Inflammatory macrophage treated with lipopolysaccharide for 1 hour (primary cell): ENCODE measurements at regions not wholly inside any gene's neighbourhood (a gene's known extent, or its start where the extent isn't known, plus 50 kb on each side); places are given as distances from the start of the nearest gene placed in this dataset.
"Not testable (repeated sequence)": the region's sequence is repeated elsewhere in the genome, so short reads cannot be mapped to it uniquely, and the experiment has no call there.

ENCODE experiments used
- DNase-seq, 2 donors: peaks; one replicate each; pipeline ENCODE4 v3.0.0-alpha.2; 2020 to 2022

- no peak for DNase-seq
These were observed 105.2 kb upstream of the AMZ2 start for GRCh38 chr17:68142595-68142994.

- DNase-seq, result no peak
These were observed 104.4 kb upstream of the AMZ2 start for GRCh38 chr17:68143425-68143824.

GRCh38 chr17:68145088-68145487, 102.8 kb upstream of the AMZ2 start:
- DNase-seq, result no peak

- no peak for DNase-seq
These were observed 98.9 kb upstream of the AMZ2 start for GRCh38 chr17:68148936-68149335.

GRCh38 chr17:68152161-68152571, 95.7 kb upstream of the AMZ2 start:
- no peak for DNase-seq

- DNase-seq, result no peak
These were observed 92.2 kb upstream of the AMZ2 start for GRCh38 chr17:68155692-68156091.

- DNase-seq, result no peak
These were observed 86.0 kb upstream of the AMZ2 start for GRCh38 chr17:68161644-68162428.

GRCh38 chr17:68168273-68169164, 79.3 kb upstream of the AMZ2 start:
- not testable (repeated sequence) for DNase-seq

- DNase-seq, result not testable (repeated sequence)
These were observed 78.5 kb upstream of the AMZ2 start for GRCh38 chr17:68169165-68169821.

GRCh38 chr17:68169840-68170239, 78.0 kb upstream of the AMZ2 start:
- DNase-seq, result no peak

- no peak for DNase-seq
These were observed 77.6 kb upstream of the AMZ2 start for GRCh38 chr17:68170246-68170645.

- peak; percentile 38 to 84 for DNase-seq
These were observed 75.3 kb upstream of the AMZ2 start for GRCh38 chr17:68172461-68172954.

- no peak for DNase-seq
These were observed 72.4 kb upstream of the AMZ2 start for GRCh38 chr17:68175416-68175815.

- no peak for DNase-seq
These were observed 71.9 kb upstream of the AMZ2 start for GRCh38 chr17:68175905-68176304.

- DNase-seq, result peak in 1 of 2 donors; percentile 5
These were observed 71.1 kb upstream of the AMZ2 start for GRCh38 chr17:68176718-68177117.

GRCh38 chr17:68178831-68179230, 69.0 kb upstream of the AMZ2 start:
- DNase-seq, result no peak

- no peak for DNase-seq
These were observed 68.5 kb upstream of the AMZ2 start for GRCh38 chr17:68179236-68179925.

- DNase-seq, result no peak
These were observed 67.9 kb upstream of the AMZ2 start for GRCh38 chr17:68179926-68180285.

GRCh38 chr17:68182011-68182306, 65.9 kb upstream of the AMZ2 start:
- no peak for DNase-seq

- DNase-seq, result no peak
These were observed 64.8 kb upstream of the AMZ2 start for GRCh38 chr17:68182940-68183551.

GRCh38 chr17:68184141-68184571, 63.7 kb upstream of the AMZ2 start:
- no peak for DNase-seq

- no peak for DNase-seq
These were observed 62.9 kb upstream of the AMZ2 start for GRCh38 chr17:68184816-68185436.
